Cardiac fibroblast (primary cell): ENCODE measurements at regions not wholly inside any gene's neighbourhood (a gene's known extent, or its start where the extent isn't known, plus 50 kb on each side); places are given as distances from the start of the nearest gene placed in this dataset.

ENCODE experiments used
- DNase-seq, 2 donors: peaks; one replicate each; pipeline versions ENCODE4 v3.0.0 to v3.0.0-alpha.2; 2010; ENCODE audit warnings: low read depth in 2 of 2
- H3K4me3 ChIP-seq, 2 donors: replicated peaks in 1 of 2; 1 replicate in 1 of 2; 2 replicates in 1 of 2; pipeline ENCODE4 v1.5.1; 2011; ENCODE audit warnings: low read depth in 2 of 2, low read length in 2 of 2, mild to moderate bottlenecking in 2 of 2, moderate library complexity in 1 of 2
- CTCF ChIP-seq: IDR thresholded peaks from one replicate; pipeline ENCODE4 v1.5.1; 2011; ENCODE audit warnings: low read depth, mild to moderate bottlenecking, low read length, inconsistent platforms

DNA sequence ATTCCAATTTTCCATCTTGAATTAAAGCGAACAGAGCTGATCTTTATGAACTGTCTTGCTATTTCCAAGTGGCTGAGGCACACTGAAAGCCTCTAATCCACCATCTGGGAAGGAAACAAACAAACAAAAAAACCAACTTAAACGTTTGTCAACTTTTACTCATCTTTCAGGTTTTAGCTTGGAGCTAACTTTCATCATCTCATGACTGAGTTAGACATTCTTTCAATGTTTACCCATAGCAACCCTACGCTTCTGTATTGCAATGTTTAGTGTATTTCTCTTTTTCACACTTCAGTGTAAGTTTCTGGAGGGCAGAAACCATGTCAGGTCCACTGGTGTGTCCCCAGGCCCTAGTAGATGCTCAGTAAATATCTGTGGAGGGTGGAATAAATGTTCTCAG, 343.8 kb downstream of the GBA3 start:
- DNase-seq, result no peak
- no peak overlapping the region for H3K4me3 ChIP-seq
- no peak for TF ChIP-seq CTCF

- H3K4me3 ChIP-seq, result no peak overlapping the region
- DNase-seq, result no peak
- TF ChIP-seq CTCF, result no peak
Measured at GRCh38 chr4:23035521-23036056, 342.9 kb downstream of the GBA3 start.

DNA sequence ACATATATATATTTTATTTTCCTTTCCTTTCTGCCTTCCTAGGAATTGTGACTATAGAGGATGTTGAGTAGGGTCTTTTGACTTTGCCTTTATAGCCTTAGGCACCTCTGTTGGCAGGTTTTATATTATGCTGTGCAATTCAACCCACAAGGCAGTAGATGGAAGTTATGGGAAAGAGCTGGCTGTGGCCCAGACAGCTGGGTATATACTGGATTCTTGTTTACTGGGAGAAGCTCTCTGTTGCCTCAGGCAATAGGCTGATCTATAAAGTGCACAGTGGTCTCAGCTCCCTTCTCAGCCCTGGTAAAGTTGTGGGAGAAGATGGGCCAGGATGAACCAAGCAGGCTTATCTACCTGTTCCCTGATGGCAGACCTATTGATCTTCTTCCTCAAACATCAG, 342.0 kb downstream of the GBA3 start:
- no peak for TF ChIP-seq CTCF
- no peak for DNase-seq
- H3K4me3 ChIP-seq, result no peak overlapping the region

DNA sequence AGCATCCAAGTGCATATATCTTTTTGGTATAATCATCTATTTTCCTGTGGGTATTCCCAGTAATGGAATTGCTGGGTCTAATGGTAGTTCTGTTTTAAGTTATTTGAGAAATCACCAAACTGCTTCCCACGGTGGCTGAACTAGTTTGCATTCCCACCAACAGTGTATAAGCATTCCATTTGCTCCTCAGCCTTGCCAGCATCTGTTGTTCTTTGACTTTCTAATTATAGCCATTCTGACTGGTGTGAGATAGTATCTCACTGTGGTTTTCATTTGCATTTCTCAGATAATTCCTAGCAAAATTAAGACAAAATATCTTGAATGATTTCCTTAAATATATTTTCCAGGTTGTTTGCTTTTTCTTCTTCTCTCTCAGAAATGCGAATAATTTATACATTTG, 341.1 kb downstream of the GBA3 start:
- TF ChIP-seq CTCF, result no peak
- DNase-seq, result peak in 1 of 2 donors; percentile 0
- no peak overlapping the region for H3K4me3 ChIP-seq

- no peak for DNase-seq
- TF ChIP-seq CTCF, result no peak
Measured at GRCh38 chr4:23028875-23029274, 336.1 kb downstream of the GBA3 start.

DNA sequence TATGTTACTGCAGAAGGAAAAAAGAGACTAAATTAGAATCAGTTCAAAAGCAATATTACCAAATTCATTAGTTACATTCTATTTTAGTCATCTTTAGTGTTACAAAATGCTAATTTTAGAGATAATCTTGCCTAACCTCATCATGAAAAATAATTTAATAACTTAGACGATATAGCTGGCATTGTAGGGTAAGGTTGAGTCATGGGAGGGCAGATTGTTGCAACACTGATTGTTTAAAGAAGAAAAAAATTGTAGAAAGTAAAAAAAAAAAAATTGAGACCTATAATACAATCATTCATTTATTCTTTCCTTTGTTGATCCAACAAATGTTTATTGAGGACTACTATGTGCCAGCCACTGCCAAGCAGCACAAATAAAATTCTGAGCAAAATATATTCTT, 330.9 kb downstream of the GBA3 start:
- no peak for DNase-seq
- no peak overlapping the region for H3K4me3 ChIP-seq
- TF ChIP-seq CTCF, result no peak

More at GRCh38 chr4:23028875-23029274, 336.1 kb downstream of the GBA3 start:
- no peak overlapping the region for H3K4me3 ChIP-seq

GRCh38 chr4:23023121-23023520, 330.4 kb downstream of the GBA3 start:
- no peak for TF ChIP-seq CTCF
- DNase-seq, result no peak
- no peak overlapping the region for H3K4me3 ChIP-seq
